Keratinocyte (primary cell): ENCODE measurements at regions not wholly inside any gene's neighbourhood (a gene's known extent, or its start where the extent isn't known, plus 50 kb on each side); places are given as distances from the start of the nearest gene placed in this dataset.

Experiments used
- EZH2 ChIP-seq: IDR thresholded peaks from one replicate; pipeline ENCODE4 v1.6.1; 2012; ENCODE audit warnings: inconsistent platforms, mild to moderate bottlenecking, low read length, moderate library complexity
- TF ChIP-seq, protein P1 (sequence below), 3 experiments: IDR thresholded peaks in 1 of 3; conservative IDR thresholded peaks in 1 of 3; optimal IDR thresholded peaks in 1 of 3; 2 replicates in 2 of 3; 3 replicates in 1 of 3; pipeline versions ENCODE3 to v1.5.1; 2011; ENCODE audit warnings: low read length in 3 of 3, mild to moderate bottlenecking in 3 of 3, moderate library complexity in 2 of 3, control low read depth in 1 of 3, inconsistent platforms in 1 of 3; ENCODE audit not compliant: insufficient read depth in 2 of 3; ENCODE audit errors: extremely low read depth in 1 of 3

DNA sequence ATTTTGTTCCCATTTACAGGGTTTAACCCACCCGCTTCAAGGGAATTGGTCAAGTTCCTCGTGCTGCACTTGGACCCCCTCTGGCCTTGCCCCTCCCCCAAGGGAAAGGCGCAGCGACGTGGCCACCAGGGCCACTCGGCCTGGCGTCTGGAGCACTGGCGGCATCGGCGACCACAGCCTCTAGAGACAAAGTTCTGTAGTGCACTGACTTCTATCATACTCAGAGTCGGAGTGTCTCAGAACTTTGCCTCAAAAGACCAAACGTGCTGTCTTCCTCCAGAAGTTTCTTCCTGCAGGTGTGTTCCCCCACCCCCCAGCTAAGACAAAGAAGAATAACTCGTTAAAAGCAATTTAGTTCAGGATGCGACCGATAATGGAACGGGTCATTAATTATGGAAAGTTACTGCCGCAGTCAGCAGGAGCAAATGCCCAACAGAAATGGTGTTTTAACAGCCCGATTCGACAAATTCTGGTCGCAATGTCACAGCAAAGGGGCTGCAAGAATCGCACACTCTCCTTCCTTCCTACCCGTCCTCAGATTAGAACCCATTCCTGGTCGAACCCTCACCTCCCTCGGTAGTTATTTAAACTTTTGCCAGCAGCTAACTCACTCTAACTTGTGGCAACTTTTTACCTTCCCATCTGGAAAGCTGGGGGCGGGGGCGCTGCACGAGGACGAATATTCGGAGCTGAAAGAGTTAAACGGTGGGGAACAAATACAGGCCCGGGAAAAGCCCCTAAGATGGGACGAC is 202.1 kb upstream of the NFE2L3 start:
- TF ChIP-seq, protein P1, sequence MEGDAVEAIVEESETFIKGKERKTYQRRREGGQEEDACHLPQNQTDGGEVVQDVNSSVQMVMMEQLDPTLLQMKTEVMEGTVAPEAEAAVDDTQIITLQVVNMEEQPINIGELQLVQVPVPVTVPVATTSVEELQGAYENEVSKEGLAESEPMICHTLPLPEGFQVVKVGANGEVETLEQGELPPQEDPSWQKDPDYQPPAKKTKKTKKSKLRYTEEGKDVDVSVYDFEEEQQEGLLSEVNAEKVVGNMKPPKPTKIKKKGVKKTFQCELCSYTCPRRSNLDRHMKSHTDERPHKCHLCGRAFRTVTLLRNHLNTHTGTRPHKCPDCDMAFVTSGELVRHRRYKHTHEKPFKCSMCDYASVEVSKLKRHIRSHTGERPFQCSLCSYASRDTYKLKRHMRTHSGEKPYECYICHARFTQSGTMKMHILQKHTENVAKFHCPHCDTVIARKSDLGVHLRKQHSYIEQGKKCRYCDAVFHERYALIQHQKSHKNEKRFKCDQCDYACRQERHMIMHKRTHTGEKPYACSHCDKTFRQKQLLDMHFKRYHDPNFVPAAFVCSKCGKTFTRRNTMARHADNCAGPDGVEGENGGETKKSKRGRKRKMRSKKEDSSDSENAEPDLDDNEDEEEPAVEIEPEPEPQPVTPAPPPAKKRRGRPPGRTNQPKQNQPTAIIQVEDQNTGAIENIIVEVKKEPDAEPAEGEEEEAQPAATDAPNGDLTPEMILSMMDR (optimal IDR thresholded peaks at IDR 0.05 in 1 of 3, IDR thresholded peaks at IDR 0.05 in 1 of 3, conservative IDR thresholded peaks at IDR 0.05 in 1 of 3; ENCODE audit: extremely low read depth in 1 of 3, insufficient read depth in 2 of 3, low read length in 3 of 3), result peak in 1 of 3 experiments; percentile 6
- TF ChIP-seq EZH2, result no peak
